GM19099 (cell line): ENCODE measurements at regions not wholly inside any gene's neighbourhood (a gene's known extent, or its start where the extent isn't known, plus 50 kb on each side); places are given as distances from the start of the nearest gene placed in this dataset.

ENCODE experiments used
- POLR2A ChIP-seq: IDR thresholded peaks from 3 replicates; pipeline ENCODE4 v1.6.1; 2011; ENCODE audit warnings: low read depth; ENCODE audit not compliant: insufficient read length; ENCODE audit errors: extremely low read depth

DNA sequence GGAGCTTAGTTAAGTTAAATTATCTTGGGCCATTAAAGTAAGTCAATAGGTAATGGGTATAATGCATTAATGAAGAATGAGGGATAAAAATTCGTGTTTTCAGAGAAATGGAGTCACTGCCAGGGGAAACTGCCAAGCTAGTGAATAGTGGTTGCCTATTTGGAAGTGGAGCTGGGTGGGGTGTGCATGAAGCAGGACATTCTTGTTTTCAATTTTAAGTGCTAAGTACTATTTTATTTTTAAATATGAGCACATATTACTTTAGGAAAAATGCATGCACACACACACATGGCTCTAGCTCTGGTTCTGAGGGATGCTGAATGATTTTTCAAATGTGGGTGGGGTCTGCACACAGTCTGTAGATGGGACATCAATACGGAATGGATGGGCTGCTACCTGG, 717.7 kb upstream of the SGCG start:
- no peak for TF ChIP-seq POLR2A

DNA sequence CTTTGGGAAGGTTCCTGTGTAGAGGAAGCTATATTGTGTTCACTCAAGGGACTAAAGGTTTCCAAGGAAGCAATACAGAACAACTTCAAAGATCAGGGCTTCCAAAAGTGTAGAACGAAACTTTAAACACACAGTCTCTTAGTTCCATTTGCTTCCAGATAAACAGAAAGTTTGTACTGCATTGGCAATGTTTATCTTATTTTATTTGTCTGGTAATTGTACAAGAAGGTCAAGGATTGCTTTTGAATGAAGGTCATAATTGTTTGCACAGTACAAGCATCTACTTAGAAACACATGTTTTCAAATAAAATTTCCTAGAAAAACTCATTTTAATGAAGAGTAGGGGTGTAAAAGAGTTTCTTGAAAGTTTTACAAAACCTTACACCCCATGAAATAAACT, 712.7 kb upstream of the SGCG start:
- no peak for TF ChIP-seq POLR2A

DNA sequence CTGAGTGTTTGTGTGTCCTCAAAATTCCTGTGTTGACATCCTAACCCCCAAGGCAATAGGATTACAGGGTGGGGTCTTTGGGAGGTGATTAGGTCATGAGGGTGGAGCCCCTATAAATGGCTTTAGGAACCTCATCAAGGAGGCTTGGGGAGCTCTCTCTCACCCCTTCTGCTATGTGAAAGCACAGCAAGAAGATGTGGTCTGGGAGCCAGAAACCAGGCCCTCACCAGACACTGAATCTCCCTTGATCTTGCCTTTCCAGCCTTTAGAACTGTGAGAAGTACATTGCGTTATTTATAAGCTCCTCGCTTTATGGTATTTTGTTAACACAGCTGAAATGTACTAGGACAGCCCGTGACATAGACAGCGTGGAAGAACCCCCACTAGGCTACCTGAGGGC, 712.0 kb upstream of the SGCG start:
- no peak for TF ChIP-seq POLR2A

DNA sequence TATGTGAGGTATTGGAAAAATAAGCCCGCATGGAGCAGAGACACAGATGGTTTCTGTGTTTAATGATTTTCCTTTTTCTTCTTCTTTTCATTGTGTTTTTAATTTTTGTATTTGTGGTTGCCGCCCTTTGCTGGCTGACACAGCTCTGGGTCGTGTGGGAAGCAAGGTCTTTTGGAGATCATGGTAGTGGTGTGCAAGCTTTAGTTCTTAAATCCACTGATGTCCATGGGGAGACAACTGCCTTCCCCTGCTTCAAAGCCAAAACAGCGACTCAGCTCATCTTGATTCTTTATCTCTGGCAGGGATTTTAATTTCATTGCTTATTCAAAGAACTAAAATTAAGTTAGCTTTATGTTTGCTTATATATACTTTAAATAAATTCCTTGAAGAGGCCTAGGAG, 711.3 kb upstream of the SGCG start:
- no peak for TF ChIP-seq POLR2A

DNA sequence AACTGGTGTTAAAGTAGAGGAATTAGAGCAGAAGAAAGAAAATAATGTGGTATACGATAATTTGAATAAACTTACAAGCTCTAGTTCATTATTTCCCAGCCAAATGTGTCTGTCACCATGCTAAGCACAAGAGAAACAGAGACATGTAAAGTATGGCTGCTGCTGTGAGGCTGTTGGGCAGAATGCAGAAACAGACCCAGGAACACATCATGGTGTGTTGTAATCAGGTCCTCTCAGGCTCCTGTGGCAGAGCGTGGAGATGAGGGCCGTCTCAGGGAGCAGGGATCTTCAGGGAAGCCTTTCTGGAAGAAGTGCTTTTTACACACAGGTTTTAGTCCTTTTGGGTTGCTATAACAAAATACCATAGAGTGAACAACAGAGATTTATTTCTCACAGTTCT, 710.7 kb upstream of the SGCG start:
- TF ChIP-seq POLR2A = no peak

DNA sequence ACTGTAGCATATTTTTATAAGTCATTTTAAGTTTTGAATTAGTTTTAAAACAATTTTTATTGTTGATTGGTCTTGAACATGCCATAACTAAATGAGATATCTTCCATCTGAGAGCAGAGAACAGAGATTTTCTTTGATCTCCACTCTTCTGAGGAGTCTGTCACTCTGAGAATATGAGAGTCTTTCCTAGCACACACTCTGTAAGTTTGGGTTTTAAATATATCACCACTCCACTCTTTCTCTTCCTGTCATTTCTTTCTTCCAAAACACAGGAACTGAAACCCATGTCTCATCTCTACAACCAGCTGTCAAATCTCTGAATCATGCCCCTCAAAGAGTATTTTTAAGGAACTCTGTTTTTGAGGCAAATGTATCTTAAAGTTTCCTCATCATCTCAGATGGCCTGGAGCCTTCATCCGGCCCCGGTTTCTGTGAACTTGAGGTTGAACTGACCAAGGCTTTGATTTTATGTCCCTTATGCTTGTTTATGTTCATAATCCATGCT, 698.2 kb upstream of the SGCG start:
- TF ChIP-seq POLR2A = no peak

DNA sequence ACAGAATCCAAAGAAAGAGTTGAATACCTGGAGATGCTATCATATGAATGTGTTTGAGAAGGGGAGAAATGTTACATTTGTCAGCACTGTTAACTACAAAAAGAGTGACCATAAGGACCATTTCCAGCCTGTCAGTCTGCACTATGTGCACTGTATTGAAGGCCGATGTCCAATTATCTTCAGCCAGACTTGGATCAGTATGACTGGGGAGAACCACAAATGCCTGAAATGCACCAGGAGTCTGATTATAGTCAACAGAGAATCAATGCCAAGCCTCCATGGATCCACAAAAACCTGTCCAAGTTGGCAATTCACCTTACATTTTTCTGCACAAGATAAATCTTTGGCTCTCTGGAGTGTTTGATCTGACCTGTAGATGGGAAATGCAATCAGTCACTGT, 697.5 kb upstream of the SGCG start:
- TF ChIP-seq POLR2A = no peak

DNA sequence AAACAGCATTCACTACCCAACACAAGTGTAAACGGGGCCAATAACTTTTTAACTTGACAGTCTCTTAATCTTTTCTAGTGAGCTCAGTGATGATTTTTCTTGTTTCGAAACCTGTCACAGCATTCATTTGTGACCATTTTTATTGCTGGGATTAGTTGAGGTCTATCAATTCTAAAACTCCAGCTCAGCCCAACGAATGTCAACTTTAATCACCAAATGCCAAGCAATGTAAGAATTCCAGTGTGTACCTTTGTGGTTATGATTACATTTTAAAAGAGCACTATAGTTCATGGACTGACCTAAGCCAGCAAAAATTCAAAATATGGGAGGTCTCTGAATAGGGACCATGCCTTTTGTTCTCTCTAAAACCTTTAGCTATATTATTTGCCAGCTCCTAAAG, 694.3 kb upstream of the SGCG start:
- no peak for TF ChIP-seq POLR2A

DNA sequence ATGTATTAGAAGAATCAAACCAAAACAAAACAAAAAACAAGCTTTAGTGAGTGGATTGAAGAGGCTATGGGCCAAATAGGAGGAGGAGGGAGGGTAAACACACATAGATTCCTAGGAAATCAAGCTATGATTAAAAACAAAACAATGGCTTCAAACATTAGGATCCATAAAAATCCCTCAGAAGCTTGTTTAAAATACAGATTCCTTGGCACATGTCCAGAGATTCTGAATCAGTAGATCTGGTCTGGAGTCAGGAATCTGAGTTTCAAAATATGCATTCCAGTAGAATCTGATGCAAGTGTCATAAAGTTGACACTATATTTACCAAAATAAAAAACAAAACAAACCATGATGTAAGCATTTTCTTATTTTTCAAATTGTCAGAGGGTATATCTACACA, 692.8 kb upstream of the SGCG start:
- no peak for TF ChIP-seq POLR2A

DNA sequence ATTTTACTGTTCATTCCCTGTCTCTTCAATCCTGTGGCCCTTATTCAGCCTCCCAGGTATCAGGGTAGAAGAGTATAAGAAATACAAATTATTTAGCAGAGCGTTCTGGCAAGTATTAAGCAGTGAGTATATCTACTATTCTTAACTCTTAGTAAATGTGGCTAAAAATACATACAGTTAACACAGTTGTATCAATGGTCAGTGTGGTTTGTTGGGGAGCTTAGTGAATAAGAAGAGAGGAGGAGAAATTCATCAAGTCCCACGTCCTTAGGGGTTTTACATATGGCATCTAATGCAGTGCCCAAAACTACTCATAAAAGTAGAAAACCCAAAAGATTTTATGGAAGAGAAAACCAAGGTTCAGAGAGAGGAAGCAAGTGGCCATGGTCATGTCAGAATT, 691.0 kb upstream of the SGCG start:
- no peak for TF ChIP-seq POLR2A

DNA sequence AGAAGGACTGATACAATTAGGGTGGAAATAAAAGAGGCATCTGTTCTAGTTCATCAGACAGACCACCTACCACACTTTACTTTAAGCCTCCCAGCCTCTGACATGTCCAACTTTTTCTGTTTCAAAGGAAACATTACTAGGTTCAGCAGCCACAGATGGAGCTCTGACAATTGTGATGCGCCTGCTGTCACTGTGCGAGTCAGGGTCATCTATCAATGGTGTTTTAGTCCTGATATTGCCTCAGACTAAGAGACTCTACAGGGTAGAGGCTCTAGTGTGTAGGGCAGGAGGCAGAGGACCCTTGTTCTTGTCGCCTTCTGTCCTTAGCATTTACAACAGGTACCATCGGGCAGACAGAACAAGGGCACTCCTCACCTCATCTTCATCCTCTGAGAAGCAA, 685.0 kb upstream of the SGCG start:
- TF ChIP-seq POLR2A = no peak

DNA sequence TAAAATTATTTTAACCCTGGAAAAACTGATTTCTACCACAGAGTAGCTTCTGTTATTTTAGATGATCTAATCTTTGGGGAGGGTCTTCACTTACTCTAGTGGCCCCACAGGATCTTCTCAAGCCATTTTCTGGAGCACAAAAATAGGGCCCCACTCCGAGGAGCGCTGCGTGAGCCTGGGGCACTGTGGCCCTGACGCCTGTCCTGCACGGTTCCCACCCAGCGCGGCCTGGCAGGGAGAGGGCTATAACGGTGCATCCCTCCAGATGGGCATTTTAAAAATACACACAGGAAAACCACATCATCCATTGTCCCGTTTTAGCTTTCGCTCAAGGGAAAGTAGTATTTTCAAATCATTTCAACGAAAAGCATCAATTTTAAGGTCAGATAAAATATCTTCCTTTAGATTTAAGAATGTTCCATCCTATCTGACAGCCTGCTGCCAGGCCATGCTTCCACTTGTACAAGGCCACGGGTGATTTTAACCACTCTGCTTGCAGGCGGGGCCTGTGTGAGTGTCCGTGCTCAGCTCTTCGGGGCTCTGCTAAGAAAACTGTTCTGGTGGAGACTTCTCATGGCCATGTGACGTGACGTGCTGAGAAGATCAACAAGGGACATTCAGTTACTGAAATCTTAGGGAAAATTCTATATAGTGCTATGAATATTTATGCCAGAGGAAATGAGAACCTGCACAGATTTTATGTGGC, 683.8 kb upstream of the SGCG start:
- no peak for TF ChIP-seq POLR2A

DNA sequence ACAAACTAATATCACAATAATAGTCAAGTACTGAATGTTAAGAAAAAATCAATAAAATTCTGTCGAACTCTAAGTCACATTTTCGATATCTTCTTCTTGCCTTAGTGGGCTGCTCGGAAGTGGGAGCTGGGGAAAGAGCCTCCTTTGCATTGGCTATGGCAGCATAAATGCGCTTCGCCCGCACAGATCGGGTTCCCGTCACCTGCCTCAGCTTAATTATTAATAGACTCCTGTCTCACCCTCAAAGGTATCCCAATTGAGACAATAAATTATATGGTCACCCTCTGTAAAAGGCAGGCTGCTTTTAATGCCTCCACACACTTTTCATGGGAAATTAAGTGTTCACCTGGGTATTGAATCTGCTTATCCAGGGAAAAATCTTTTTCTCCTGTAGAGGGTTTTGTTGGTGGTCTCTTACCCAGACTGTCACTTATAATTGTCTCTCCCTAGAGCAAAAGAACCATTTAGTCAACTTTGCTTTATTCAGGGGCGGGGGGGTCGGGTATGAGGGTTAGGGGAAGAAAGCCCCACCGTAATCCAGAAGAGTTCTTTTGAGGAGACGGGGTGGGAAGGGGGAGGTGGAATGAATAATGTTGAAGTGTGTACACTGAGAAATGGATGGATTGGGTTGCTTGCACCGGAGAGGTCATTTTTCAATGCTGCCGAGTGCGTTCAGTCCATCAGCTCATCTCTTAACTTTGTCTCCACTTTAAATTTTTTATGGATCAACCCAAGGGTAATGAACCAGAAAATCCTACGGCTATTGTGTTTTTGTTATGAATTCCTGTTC, 682.6 kb upstream of the SGCG start:
- no peak for TF ChIP-seq POLR2A

DNA sequence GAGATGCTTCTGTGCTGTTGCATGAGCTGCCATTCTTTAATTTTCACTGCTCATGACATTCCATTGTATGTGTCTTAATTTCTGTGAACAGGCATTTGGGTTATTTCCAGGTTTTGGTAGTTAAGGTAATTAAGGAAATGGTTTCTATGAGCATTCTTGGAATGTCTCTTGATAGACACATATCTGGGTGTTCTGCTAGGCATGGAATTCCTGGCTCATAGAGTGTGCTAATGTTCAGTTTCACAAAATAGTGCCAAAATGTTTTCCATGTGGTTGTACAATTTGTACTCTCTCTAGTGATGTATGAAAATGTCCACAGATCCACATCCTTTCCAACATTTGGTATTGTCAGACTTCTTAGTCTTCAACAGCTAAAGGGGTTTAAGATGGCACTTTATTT, 680.9 kb upstream of the SGCG start:
- no peak for TF ChIP-seq POLR2A

DNA sequence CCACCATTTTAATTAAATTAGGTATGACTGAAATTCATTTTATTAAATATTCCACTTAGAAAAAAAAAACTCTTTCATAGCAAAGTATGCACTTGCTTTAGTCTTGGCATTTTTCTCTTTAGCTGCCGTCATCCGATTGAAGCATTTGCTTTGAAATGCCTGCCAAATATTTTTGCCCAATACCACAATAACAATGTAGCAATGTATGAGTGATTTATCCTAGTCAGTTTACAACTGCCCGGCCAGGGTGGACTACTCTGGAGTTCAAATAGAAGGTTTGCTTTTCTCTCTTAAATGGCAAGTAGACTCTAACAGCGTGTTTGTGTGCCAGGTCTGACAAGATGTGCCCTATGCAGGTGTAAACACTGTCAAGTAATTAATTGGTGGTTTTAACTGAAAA, 675.3 kb upstream of the SGCG start:
- no peak for TF ChIP-seq POLR2A

DNA sequence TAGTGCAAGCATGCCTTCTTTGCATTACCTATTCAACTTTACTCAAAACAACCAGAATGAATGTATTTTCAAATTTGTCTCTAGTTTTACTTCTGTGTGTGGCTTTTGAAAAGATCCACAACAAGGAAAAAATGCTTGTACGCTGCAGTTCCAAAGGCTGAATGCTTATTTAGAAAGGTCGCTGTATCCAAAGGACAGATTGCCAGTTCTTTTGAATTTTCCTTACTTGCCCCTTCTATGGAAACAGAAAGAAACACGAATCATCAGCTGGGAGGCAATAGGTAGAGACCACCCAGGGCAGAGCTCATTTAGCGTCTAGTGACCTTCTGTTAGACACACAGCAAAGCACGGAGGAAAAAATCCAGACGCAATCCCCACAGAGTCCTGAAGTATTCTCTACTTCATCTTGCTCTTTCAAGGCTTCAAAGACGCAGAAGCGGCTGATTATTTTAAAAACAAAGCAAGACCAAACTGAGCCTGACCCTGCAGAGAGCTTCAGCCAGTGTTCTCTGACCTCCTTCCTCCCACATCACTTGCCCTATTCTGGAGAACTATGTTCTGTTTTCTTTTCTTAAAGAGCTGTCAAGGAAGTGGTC, 674.6 kb upstream of the SGCG start:
- TF ChIP-seq POLR2A = no peak
